ENCODE measurements at regions not wholly inside any gene's neighbourhood (a gene's known extent, or its start where the extent isn't known, plus 50 kb on each side); places are given as distances from the start of the nearest gene placed in this dataset.

- TF ChIP-seq EZH2 (IDR thresholded peaks at IDR 0.05; ENCODE audit: borderline replicate concordance, low read length) (no peak), CTCF (IDR thresholded peaks at IDR 0.05; ENCODE audit: low read length) (no peak)
Observed at GRCh38 chr12:94889445-94890210, 113.9 kb downstream of the NDUFA12 start.
